Right lobe of liver (tissue), 6 donors: ENCODE measurements at regions not wholly inside any gene's neighbourhood (a gene's known extent, or its start where the extent isn't known, plus 50 kb on each side); places are given as distances from the start of the nearest gene placed in this dataset.
"Not testable (repeated sequence)": the region's sequence is repeated elsewhere in the genome, so short reads cannot be mapped to it uniquely, and the experiment has no call there.

Source experiments
- ATAC-seq, 4 donors: fragments of 200-7000 bp; cut with Tn5 transposase; one replicate each; pipeline ENCODE4 v1.9.1; 2020; ENCODE audit warnings: mild to moderate bottlenecking in 4 of 4, moderate library complexity in 4 of 4
- DNase-seq, 3 donors: peaks; one replicate each; pipeline ENCODE4 v3.0.0-alpha.2; 2020
- H3K27ac ChIP-seq, 3 donors: fragments of 200-600 bp; one replicate each; pipeline ENCODE4 v1.8.0; 2022
- H3K27me3 ChIP-seq, 2 donors: fragments of 200-600 bp; one replicate each; pipeline ENCODE4 v1.8.0; 2022
- H3K36me3 ChIP-seq, 4 donors: fragments of 200-600 bp; sonication (generic) in 1 of 4; one replicate each; pipeline versions ENCODE4 v1.5.1 to v1.8.0; 2017 to 2022; ENCODE audit warnings: control low read depth in 1 of 4
- H3K4me1 ChIP-seq, 4 donors: fragments of 200-600 bp; sonication (generic) in 1 of 4; one replicate each; pipeline versions ENCODE4 v1.5.1 to v1.8.0; 2017 to 2022; ENCODE audit warnings: control low read depth in 1 of 4
- H3K4me3 ChIP-seq, 3 donors: fragments of 200-600 bp; one replicate each; pipeline ENCODE4 v1.8.0; 2022
- H3K9me3 ChIP-seq, 4 donors: fragments of 200-600 bp; sonication (generic) in 1 of 4; one replicate each; pipeline versions ENCODE4 v1.5.1 to v1.8.0; 2017 to 2022; ENCODE audit warnings: control low read depth in 1 of 4
- CTCF ChIP-seq, 4 donors: fragments of 200-600 bp in 3 of 4; fragments of 450-650 bp in 1 of 4; IDR thresholded peaks; one replicate each; pipeline versions ENCODE4 v1.5.1 to v1.8.0; 2016 to 2022; ENCODE audit warnings: antibody characterized with exemption in 4 of 4, mild to moderate bottlenecking in 2 of 4
- POLR2A ChIP-seq: fragments of 450-650 bp; IDR thresholded peaks from one replicate; pipeline ENCODE4 v1.6.1; 2017; ENCODE audit warnings: antibody characterized with exemption, mild to moderate bottlenecking
- WGBS: methylation state at CpG from one replicate; pipeline ENCODE4 v1.1.6; 2018; ENCODE audit warnings: low coverage, low lambda C conversion rate; ENCODE audit not compliant: insufficient coverage; ENCODE audit errors: missing lambda C conversion rate; 5-methylcytosine and 5-hydroxymethylcytosine counted together
- intact Hi-C, 2 donors: fragments of 100-400 bp; cut with DNase I; formaldehyde crosslinking; loops; one replicate each; pipeline versions ENCODE4 v1.11.2 to v1.14.1; 2022
- donor health status: DM: no; HTN: yes; CAD: no.
- donor health status: DM: no; HTN: no; CAD: no.
- donor health status: DM: no; HTN: no; CAD: no.
- donor health status: DM: no; HTN: yes; CAD: no.
- donor health status: DM: no; HTN: yes; CAD: no.

- ATAC-seq, result no peak
- no peaks in the 10 kb centered on the region for H3K27me3 ChIP-seq
- DNase-seq, result no peak
- H3K4me1 ChIP-seq, result no peaks in the 10 kb centered on the region
- no peaks in the 10 kb centered on the region for H3K36me3 ChIP-seq
- no peak for TF ChIP-seq CTCF (IDR thresholded peaks at IDR 0.05)
- no peak for TF ChIP-seq POLR2A
- intact Hi-C loops, result no loop called here
- H3K4me3 ChIP-seq, result no peak overlapping the region
- no peaks in the 10 kb centered on the region for H3K9me3 ChIP-seq
- no peak overlapping the region for H3K27ac ChIP-seq
- 75% methylated on average over 5 of the region's 11 CpGs for WGBS
These were observed 195.9 kb downstream of the CPEB2 start for GRCh38 chr4:15198070-15198727.

- H3K27me3 ChIP-seq, result no peaks in the 10 kb centered on the region
- no peak for DNase-seq
- ATAC-seq, result no peak
- no peaks in the 10 kb centered on the region for H3K4me1 ChIP-seq
- 69% methylated on average over 1 of the region's 1 CpG for WGBS
- no peaks in the 10 kb centered on the region for H3K36me3 ChIP-seq
- H3K27ac ChIP-seq, result no peak overlapping the region
- TF ChIP-seq CTCF (IDR thresholded peaks at IDR 0.05) (no peak), POLR2A (no peak)
- no peak overlapping the region for H3K4me3 ChIP-seq
- H3K9me3 ChIP-seq, result no peaks in the 10 kb centered on the region
- intact Hi-C loops, result no loop called here
These were observed 199.5 kb downstream of the CPEB2 start for GRCh38 chr4:15201782-15202181.

- ATAC-seq, result no peak
- Histone ChIP-seq H3K36me3 (no peaks in the 10 kb centered on the region), H3K9me3 (no peaks in the 10 kb centered on the region), H3K4me3 (no peak overlapping the region), H3K4me1 (no peaks in the 10 kb centered on the region), H3K27me3 (no peaks in the 10 kb centered on the region), H3K27ac (no peak overlapping the region)
- no CpG with 5 or more reads among the region's 2 CpGs for WGBS
- DNase-seq, result no peak
- intact Hi-C loops, result no loop called here
- TF ChIP-seq POLR2A (no peak), CTCF (IDR thresholded peaks at IDR 0.05) (no peak)
These were observed 200.2 kb downstream of the CPEB2 start for GRCh38 chr4:15202481-15202880.

- H3K36me3 ChIP-seq, intact Hi-C loops, H3K4me1 ChIP-seq, DNase-seq, H3K9me3 ChIP-seq, H3K27ac ChIP-seq, ATAC-seq, H3K4me3 ChIP-seq, H3K27me3 ChIP-seq: not testable (repeated sequence)
- WGBS, result 77% methylated on average over 3 of the region's 3 CpGs
These were observed 204.2 kb downstream of the CPEB2 start for GRCh38 chr4:15206526-15206925.

- no peaks in the 10 kb centered on the region for H3K36me3 ChIP-seq
- intact Hi-C loops, result no loop called here
- ATAC-seq, result no peak
- TF ChIP-seq CTCF (IDR thresholded peaks at IDR 0.05) (no peak), POLR2A (no peak)
- no peak overlapping the region for H3K27ac ChIP-seq
- no peaks in the 10 kb centered on the region for H3K9me3 ChIP-seq
- 71% methylated on average over 6 of the region's 6 CpGs for WGBS
- no peak for DNase-seq
- no peak overlapping the region for H3K4me3 ChIP-seq
- H3K27me3 ChIP-seq, result no peaks in the 10 kb centered on the region
- H3K4me1 ChIP-seq, result no peaks in the 10 kb centered on the region
These were observed 211.2 kb downstream of the CPEB2 start for GRCh38 chr4:15213302-15213970.
